NCI-H1048 (cell line): ENCODE measurements at regions not wholly inside any gene's neighbourhood (a gene's known extent, or its start where the extent isn't known, plus 50 kb on each side); places are given as distances from the start of the nearest gene placed in this dataset.
"Not testable (repeated sequence)": the region's sequence is repeated elsewhere in the genome, so short reads cannot be mapped to it uniquely, and the experiment has no call there.

Experiments
- DNase-seq: peaks from one replicate; lab custom pipeline; 2025; lab: John Stamatoyannopoulos, UW

DNA sequence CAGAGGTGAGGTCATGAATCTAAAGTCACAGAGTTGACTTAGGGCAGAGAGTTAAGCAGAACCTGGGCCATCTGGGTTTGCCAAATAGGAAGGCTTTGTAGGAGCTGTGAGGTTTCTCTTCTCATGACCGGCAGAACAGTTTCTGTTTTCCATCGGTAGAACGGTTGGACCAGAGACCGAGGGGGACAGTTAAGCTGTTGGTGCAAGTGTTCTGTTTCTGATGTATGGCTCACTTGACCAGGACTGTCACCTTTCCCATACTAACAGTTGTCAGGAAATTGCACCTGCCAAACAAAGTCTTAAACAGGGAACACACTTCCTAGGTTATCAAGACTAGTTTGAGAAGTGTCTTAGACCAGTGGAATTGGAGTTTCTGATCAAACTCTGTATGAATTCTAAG, 158.3 kb downstream of the PDCD6IP start:
- DNase-seq, result no peak

DNA sequence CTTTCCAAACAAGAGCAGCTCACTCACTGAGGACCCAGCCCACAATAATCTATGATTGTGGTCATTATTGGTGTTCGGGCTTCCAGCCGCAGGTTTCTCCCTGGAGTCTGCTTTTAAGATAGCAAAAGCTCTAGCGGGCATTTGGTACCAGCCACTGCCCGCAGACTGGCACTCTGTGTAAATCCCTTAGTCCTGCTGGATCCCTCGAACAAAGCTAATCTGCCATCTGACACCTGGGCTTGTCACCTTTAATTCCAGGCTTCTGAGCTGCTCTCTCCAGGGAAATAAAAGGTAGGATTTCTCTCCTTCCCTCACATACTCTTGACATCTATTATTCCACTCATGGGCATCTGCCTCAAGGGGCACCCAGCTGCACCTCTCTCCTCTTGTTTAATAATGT, 158.7 kb downstream of the PDCD6IP start:
- DNase-seq, result no peak

DNA sequence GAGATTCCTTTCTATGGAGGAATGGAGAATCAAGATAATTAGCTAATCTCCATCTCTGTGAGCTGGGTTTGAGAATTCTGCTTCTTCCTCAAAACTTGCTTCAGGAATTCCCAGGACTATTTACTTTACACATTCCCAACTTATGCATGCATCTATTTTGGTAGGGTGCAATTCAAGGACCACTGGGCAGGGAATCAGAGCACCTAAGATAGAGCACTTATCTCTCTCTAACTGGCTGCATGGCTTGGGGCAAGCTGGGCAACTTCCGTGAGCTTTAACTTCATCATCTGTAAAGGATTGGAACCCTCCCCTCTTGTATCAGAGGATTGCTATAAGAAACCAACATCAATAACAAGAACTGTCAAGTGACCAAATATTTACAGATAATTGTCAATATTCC, 160.2 kb downstream of the PDCD6IP start:
- no peak for DNase-seq

DNA sequence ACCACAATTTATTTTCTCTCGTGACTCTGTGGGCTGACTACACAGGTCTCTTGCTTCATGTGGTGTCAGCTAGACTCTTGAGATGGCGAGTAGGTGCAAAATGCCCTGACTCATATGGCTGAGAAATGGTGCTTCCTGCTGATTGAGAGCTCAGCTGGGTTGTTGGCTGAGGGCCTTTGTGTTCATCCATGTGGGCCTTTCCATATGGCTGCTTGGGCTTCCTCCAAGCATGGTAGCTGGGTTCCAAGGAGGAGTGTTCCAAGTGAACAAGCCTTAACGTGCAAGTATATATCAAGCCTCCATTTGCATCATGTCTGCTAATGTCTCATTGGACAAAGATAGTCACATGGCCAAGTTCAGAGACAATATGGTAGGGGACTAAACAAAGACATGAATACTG, 164.0 kb downstream of the PDCD6IP start:
- no peak for DNase-seq

DNA sequence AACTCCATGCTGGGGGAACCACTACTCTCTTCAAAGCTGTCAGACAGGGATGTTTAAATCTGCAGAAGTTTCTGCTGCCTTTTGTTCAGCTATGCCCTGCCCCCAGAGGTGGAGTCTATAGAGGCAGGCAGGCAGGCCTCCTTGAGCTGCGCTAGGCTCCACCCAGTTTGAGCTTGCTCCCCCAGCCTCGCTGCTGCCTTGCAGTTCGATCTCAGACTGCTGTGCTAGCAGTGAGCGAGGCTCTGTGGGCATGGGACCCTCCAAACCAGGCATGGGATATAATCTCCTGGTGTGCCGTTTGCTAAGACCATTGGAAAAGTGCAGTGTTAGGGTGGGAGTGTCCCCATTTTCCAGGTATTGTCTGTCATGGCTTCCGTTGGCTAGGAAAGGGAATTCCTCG, 171.8 kb downstream of the PDCD6IP start:
- DNase-seq, result not testable (repeated sequence)

DNA sequence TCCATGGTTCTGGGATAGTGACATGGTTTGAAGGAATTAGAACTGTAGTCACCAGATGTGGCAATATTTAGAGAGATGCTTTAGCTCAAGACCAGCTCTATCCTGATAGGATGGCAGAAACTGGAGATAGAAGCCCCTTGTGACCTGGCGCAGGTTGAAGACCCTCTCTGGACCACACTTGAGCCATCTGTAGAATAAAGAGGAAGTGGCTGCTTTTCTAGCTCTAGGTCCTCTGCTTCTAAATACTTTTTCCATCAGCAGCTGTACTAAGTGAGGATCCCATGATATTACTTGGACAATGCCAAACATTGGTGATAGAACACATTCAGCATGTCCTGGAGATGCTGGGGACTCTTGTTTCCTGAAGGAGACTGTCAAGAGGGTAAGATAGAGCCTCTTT, 172.6 kb downstream of the PDCD6IP start:
- no peak for DNase-seq

DNA sequence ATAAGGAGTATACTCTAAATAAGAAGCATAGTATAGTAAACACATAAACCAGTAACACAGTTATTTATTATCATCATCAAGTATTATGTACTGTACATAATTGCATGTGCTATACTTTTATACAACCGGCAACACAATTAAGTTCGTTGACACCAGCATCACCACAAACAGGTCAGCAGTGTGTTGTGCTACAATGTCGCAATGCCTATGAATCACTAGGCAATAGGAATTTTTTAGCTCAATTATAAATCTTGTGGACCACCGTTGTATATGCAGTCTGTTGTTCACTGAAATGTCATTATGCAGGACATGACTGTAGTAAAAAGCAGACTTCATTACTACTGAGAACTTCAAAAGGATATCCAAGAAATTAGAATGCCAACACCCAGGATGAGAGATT, 177.0 kb downstream of the PDCD6IP start:
- no peak for DNase-seq

DNA sequence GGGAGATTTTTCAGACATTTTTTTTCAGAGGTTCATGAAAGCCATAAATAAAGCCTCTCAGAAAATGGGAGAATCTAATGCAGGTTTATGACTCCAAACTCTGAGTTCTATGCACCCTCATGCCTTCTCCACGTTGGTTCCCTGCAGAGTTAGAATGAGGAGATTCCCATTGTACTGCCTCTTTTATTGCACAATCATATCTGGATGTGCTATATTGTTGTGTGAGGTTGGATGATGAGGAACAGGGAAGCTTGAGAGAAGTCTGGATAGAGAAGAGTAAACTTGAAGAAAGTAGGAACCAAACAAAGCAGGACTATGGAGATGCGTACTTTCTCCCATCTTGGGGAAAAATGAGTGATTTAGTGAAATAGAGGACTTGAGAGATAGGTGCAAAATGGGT, 178.8 kb downstream of the PDCD6IP start:
- DNase-seq, result no peak

DNA sequence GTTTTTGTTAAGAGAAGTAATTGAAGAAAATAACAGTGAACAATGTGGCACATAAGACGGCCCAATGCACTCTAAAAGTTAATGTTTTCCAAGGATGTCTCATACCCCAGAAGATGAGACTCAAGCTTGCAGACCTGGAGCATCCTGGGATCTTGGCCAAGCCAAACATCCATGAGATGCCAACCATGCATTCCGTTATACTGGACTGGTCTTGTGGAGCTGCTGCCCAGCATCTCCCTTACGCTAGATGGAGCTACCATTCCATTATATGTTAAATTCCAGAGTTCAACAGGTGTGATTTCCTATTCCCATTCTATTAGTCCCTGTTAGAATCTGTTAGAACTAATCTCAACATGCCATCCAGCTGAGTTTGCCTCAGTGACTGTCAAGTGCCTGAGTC, 181.8 kb downstream of the PDCD6IP start:
- no peak for DNase-seq

DNA sequence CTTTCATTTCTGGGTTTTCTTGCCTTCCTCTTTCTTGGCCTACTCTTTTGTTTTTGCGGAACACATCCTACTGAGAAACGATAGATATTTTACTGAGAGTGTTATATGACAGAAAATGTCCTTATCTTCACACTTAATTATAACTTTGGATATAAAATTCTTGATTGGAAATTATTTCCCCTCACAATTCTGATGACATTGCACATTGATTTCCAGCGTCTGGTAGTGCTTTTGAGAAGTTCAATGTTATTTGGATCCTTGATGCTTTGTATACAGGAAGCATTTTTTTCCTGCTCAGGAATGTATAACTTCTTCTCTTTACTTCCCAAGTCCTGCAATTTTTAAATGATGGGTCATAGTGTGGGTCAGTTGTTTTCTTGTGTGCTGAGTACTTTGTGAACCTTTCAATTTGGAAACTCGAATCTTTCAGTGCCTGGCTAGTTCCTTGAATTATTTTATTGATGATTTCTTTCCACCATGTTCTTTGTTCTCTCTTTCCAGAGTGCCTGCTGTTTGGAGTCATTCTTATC, 183.9 kb downstream of the PDCD6IP start:
- DNase-seq, result no peak

DNA sequence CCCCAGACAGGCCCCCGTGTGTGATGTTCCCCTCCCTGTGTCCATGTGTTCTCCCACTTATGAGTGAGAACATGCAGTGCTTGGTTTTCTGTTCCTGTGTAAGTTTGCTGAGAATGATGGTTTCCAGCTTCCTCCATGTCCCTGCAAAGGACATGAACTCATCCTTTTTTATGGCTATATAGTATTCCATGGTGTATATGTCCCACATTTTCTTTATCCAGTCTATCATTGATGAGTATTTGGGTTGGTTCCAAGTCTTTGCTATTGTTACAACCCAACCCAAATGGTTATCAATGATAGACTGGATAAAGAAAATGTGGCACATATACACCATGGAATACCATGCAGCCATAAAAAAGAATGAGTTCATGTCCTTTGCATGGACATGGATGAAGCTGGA, 184.5 kb downstream of the PDCD6IP start:
- not testable (repeated sequence) for DNase-seq

DNA sequence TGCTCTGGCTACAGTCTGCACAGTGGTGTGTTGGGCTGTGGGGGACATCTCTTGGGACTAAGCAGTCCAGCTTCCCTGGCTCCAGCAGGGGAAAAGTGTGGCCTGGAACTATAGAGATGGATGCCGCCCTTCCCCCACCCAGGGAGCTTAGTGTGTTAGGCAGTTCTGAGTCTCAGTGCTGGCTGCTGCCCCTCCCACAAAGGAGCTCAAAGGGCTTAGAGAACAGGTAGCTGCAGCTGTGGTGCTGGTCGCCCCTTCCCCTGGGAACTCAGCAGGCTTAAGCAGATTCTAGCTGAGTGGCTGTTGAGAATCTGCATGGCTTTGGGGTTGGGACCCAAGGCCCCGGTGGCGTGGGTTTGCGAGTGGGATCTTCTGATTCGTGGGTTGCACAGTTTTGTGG, 190.8 kb downstream of the PDCD6IP start:
- DNase-seq, result no peak

DNA sequence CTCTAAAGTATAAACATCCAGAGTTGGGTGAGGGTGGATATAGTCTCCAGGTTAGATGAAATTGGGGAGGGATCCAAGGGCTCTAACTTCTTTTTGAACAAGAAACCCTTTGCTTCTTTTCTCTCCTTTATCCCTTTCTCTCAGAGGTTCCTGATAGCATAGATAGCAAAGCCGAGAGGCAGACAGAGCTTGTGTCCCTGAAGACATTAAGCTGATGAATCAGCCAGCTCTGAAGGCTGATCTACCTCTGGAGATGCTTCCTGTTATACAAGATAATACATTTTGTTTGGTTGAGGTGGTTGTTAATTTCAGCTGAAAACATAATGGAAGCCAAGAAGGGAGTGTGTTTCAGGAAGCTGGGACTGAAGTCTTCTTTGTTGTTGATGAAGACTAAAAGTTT, 193.2 kb downstream of the PDCD6IP start:
- no peak for DNase-seq

DNA sequence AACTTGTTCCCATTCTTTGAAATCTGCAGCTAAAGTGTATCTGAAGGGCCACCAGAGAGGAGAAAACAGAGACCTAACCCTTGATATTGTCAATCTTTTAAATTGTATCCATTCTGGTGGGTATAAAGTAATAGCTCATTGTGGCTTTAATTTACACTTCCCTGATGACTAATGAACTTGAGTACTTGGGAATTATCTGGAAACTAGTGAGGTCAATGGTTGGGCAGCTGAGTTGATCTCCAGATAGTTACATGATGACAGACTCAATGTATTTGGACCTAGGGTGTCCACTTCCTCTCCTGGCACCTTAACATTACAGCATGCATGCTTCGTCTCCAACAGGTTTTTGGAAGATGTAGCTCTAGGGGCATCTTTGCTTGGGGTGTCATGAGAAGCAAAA, 195.2 kb downstream of the PDCD6IP start:
- no peak for DNase-seq

DNA sequence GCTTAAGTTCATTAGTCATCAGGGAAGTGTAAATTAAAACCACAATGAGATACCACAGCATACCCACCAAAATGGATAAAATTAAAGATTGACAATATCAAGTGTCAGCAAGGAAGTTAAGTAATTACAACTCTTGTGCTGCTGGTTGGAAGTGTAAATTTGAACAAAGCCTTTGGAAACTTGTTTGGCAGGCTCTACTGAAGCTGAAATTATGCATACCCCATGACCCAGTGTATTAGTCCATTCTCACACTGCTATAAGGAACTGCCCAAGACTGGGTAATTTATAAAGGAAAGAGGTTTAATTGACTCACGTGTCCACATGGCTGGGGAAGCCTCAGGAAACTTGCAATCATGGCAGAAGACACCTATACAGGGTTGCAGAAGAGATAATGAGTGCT, 196.1 kb downstream of the PDCD6IP start:
- no peak for DNase-seq

DNA sequence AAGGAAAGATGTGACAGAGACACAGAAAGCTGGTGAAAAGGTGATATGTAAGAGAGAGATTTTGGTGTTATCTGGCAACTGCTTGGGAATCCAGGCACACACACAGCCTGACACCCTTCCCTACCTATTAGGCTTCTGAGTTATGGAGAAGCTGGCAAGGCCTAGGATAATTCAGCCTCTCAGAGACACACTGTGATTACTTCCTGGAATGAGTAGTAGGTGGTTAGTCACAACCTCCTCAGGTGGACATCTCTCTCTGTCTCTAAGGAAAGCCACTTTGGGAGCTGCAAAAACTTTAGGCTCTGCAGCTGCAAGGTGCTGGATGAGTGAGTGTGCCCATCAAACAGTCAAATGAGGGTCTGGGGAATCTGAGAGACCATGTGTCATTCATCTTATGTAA, 201.9 kb downstream of the PDCD6IP start:
- no peak for DNase-seq

DNA sequence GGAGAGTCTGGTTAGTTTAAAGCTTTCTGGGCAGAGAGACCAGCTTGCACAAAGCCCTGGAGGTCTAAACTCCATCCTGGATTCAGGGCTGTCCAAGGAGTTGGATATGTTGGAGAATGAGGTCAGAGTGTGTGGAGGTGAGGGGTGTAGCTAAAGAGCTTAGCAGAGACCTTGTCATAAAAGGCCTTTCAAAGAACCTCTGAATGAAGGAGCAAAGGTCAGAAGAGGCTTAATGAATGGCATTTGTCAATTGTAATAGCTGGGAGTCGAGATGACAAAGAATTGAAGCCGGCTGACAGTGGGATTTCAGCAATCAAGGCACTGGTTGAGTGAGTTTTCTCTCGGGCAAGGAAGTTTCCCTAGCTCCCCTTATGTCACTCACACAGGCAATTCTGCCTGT, 202.6 kb downstream of the PDCD6IP start:
- no peak for DNase-seq

DNA sequence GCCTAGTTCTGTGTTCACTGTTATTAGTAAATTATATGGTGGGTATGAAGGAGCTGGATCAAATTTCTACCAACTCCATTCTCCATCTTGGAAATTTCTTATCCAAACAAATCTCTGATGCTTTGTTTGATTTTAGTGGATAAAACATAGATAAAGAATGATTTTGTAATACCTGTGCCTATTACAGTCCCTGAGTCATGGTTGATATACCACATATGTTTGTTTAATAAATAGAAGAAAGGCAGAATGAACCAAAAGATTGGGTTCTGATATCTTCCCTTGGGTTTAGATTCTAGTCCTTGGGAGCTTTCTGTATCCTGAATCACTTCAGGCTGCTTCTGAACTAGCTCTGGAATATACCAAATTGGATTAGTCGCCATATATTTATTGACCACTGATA, 203.6 kb downstream of the PDCD6IP start:
- DNase-seq, result no peak

DNA sequence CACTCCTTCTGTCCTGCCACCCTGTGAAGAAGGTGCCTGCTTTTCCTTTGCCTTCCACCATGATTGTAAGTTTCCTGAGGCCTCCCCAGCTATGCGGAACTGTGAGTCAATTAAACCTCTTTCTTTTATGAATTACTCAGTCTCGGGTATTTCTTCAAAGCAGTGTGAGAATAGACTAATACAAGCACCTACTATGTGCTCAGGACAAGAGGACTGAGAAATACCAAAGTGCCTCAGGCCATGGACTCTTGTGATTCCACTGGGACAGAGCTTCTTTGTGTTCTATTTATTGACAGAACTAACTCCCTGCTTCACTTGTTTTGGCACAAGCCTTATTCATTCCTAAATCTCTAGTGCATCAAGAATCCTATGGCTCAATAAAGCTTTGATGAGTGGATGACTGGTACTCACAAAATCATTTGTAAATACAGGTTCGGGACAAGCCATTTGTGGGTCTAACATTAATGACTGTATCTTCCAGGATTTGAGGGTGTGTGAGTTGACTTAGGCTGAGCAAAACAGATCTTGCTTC, 204.2 kb downstream of the PDCD6IP start:
- DNase-seq, result no peak

DNA sequence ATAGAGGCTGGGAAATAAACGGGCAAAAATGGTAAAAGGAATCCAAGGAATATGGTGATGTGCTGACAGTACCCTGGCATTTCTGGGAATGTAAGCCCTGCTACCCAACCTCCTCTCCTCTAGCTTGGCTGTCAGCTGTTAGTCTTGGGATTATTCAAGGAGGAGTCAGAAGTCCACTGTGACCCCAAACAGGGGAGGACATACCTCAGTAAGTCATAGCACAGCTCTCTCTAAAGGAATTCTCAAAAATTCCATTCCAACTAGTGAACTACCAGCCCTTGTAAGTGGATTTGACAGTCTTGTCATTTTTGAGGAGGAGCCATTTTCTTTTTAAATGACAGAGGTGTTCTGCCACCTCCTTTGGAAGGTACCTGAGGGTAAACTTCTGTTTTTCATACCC, 207.5 kb downstream of the PDCD6IP start:
- no peak for DNase-seq

DNA sequence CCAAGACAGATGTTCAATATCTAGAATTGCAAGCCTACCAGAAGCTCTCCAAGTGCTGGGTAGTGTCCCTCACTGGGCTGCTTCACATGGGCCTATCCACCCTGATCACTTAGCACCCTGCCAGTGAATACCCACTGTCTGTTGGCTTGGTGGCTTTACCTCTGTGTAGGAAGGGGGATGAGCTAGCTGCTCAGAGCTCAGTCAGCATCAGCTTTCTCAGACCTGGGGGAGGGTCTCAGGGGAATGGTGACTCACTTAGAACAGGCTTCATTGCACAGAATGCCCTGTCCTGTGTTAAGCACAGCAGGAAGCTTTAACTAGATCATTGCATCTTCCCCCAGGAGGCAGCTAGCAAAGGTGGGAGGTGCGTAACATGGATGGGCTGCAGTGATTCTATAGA, 209.8 kb downstream of the PDCD6IP start:
- DNase-seq, result no peak

DNA sequence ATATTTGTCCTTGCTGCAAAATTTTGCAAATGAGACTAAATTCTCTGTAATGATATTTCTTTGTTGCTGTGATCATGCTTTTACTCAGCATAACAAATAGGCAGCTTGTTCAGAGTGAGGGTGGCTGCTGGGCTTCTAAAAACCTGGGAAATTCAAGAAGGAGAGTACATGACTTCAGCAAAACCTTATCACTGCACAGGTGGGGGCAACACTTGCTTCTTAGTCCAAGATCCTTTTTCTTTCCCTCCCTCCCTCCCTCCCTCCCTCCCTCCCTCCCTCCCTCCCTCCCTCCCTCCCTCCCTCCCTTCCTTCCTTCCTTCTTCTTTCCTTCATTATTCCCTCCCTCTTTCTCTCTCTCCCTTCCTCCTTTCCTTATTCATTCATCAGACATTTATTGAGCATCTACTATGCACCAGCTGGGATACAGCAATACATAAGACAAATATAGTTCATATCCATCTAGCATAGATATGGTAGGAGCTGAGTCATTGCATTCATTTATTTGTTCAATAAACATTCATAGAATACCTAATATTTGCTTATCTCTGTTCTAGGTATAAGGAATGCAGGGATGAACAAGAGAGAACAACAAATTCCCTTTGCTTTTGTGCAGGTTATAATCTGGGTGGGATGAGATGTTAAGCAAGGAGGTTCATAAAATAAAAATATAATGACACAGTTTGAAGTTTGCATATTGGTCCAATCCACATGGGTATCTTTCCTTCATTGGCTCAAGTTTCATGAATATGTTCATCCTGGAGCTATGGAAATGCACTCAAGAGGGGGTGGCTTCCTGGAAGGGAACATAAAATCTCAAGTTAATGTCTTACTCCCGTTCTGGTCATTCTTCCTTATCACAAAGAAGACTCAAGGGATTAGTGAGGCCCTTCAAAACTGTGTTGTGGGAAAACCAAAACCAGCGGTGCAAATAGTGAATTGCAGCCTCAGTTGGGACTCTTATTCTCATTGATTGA, 210.7 kb downstream of the PDCD6IP start:
- DNase-seq, result no peak
